HCT116 (cell line): ENCODE measurements at regions not wholly inside any gene's neighbourhood (a gene's known extent, or its start where the extent isn't known, plus 50 kb on each side); places are given as distances from the start of the nearest gene placed in this dataset.

Experiments used
- ATAC-seq: fragments of 200-7000 bp; cut with Tn5 transposase; 2 replicates; pipeline ENCODE4 v1.9.1; 2020; ENCODE audit warnings: mild to moderate bottlenecking, moderate library complexity
- BruUV-seq: library from RNA; stranded (reverse); fragments of 400-500 nt; replicated peaks from 2 replicates; lab custom pipeline; 2021; lab: Mats Ljungman, UMichigan
- CTCF ChIA-PET: fragments of 300-600 bp; sonication (Branson Sonifier 250); formaldehyde crosslinking; loops from one replicate; lab custom pipeline; 2021; ENCODE audit warnings: antibody characterized with exemption; lab: Charles Lee
- POLR2A ChIA-PET: fragments of 300-600, 350-600 bp; sonication (Branson Sonifier 250); formaldehyde crosslinking; loops from one replicate; lab custom pipeline; 2021; ENCODE audit warnings: antibody characterized with exemption; lab: Charles Lee
- RAD21 ChIA-PET, 2 experiments: fragments of 300-600 bp; sonication (Branson Sonifier 250); formaldehyde crosslinking; loops; one replicate each; lab custom pipeline; 2023; ENCODE audit warnings: low total read pairs in 2 of 2; ENCODE audit not compliant: uncharacterized antibody in 2 of 2, unreplicated experiment in 2 of 2, low non-redundant PET in 1 of 2; lab: Charles Lee
- DNase-seq: peaks from one replicate; pipeline ENCODE4 v3.0.0-alpha.2; 2010; ENCODE audit warnings: low read depth, low spot score
- H2AFZ ChIP-seq: fragments of 200-600 bp; shearing (Covaris generic), sonication (generic); 2 replicates; pipeline ENCODE4 v1.6.1; 2017; ENCODE audit warnings: low read depth, mixed run types, mixed read lengths, antibody characterized with exemption, low read length; ENCODE audit not compliant: poor library complexity, severe bottlenecking
- H3K27ac ChIP-seq: 2 replicates; pipeline ENCODE4 v1.5.1; 2012; ENCODE audit warnings: low read depth, low read length
- H3K27me3 ChIP-seq: fragments of 200-600 bp; sonication (generic); 2 replicates; pipeline ENCODE4 v1.6.1; 2016; ENCODE audit warnings: mixed run types, low read length, mixed read lengths; ENCODE audit not compliant: insufficient read depth
- H3K36me3 ChIP-seq, 2 experiments: fragments of 200-500 bp in 1 of 2; fragments of 200-600 bp in 1 of 2; sonication (Bioruptor generic) in 1 of 2; sonication (generic) in 1 of 2; 2 replicates each; pipeline versions ENCODE4 v1.5.1 to v1.6.1; 2014 to 2016; ENCODE audit warnings: low read length in 2 of 2, inconsistent platforms in 1 of 2, mixed read lengths in 1 of 2, mixed run types in 1 of 2; ENCODE audit not compliant: insufficient read depth in 2 of 2, control insufficient read depth in 1 of 2
- H3K4me1 ChIP-seq, 2 experiments: fragments of 200-600 bp in 1 of 2; sonication (generic) in 1 of 2; 2 replicates each; pipeline versions ENCODE4 v1.5.1 to v1.6.1; 2012 to 2017; ENCODE audit warnings: low read length in 2 of 2, inconsistent platforms in 1 of 2, mild to moderate bottlenecking in 1 of 2, mixed read lengths in 1 of 2, mixed run types in 1 of 2, moderate library complexity in 1 of 2; ENCODE audit not compliant: insufficient read depth in 2 of 2, control insufficient read depth in 1 of 2
- H3K4me2 ChIP-seq: fragments of 200-600 bp; sonication (generic); 2 replicates; pipeline ENCODE4 v1.6.1; 2017; ENCODE audit warnings: mixed run types, low read length, mixed read lengths
- H3K4me3 ChIP-seq, 2 experiments: fragments of 200-600 bp in 1 of 2; sonication (generic) in 1 of 2; replicated peaks in 1 of 2; 2 replicates each; pipeline ENCODE4 v1.5.1; 2011 to 2016; ENCODE audit warnings: low read length in 2 of 2, control low read depth in 1 of 2, low read depth in 1 of 2, mild to moderate bottlenecking in 1 of 2, mixed read lengths in 1 of 2, mixed run types in 1 of 2
- H3K79me2 ChIP-seq: fragments of 200-600 bp; sonication (generic); 2 replicates; pipeline ENCODE4 v1.6.1; 2017; ENCODE audit warnings: mild to moderate bottlenecking, mixed run types, low read length, moderate library complexity, mixed read lengths; ENCODE audit not compliant: insufficient read depth
- H3K9ac ChIP-seq: fragments of 200-600 bp; sonication (generic); 2 replicates; pipeline ENCODE4 v1.6.1; 2016; ENCODE audit warnings: low read length, mixed read lengths
- H3K9me2 ChIP-seq: fragments of 200-600 bp; sonication (generic), shearing (Covaris generic); 2 replicates; pipeline ENCODE4 v1.6.1; 2017; ENCODE audit warnings: mixed run types, mild to moderate bottlenecking, moderate library complexity; ENCODE audit not compliant: insufficient read depth
- H3K9me3 ChIP-seq, 2 experiments: fragments of 200-500 bp in 1 of 2; fragments of 200-600 bp in 1 of 2; sonication (Bioruptor generic) in 1 of 2; sonication (generic) in 1 of 2; 2 replicates each; pipeline ENCODE4 v1.6.1; 2014 to 2017; ENCODE audit warnings: low read length in 2 of 2, mixed read lengths in 2 of 2, inconsistent platforms in 1 of 2, low read depth in 1 of 2, mild to moderate bottlenecking in 1 of 2, mixed run types in 1 of 2, moderate library complexity in 1 of 2; ENCODE audit not compliant: control insufficient read depth in 1 of 2, insufficient read depth in 1 of 2
- H4K20me1 ChIP-seq: fragments of 200-600 bp; sonication (generic), shearing (Covaris generic); 2 replicates; pipeline ENCODE4 v1.6.1; 2017; ENCODE audit warnings: mixed run types, mild to moderate bottlenecking, moderate library complexity; ENCODE audit not compliant: insufficient read depth
- EGR1 ChIP-seq: IDR thresholded peaks from 2 replicates; pipeline ENCODE4 v1.6.1; 2012; ENCODE audit warnings: low read depth
- EZH2 ChIP-seq: fragments of 200-600 bp; sonication (generic); IDR thresholded peaks from 2 replicates; pipeline ENCODE4 v1.6.1; 2017; ENCODE audit warnings: antibody characterized with exemption, mixed run types
- JUND ChIP-seq: IDR thresholded peaks from 2 replicates; pipeline ENCODE4 v1.6.1; 2012
- POLR2A ChIP-seq: IDR thresholded peaks from 2 replicates; pipeline ENCODE4 v1.7.0; 2011; ENCODE audit warnings: borderline replicate concordance; ENCODE audit not compliant: insufficient read depth, insufficient read length; ENCODE audit errors: extremely low read depth
- RAD21 ChIP-seq: IDR thresholded peaks from 2 replicates; pipeline ENCODE4 v1.6.1; 2012; ENCODE audit warnings: low read depth, mild to moderate bottlenecking
- SIN3A ChIP-seq: IDR thresholded peaks from 2 replicates; pipeline ENCODE4 v1.6.1; 2012; ENCODE audit warnings: low read depth
- SP1 ChIP-seq: IDR thresholded peaks from 2 replicates; pipeline ENCODE4 v1.6.1; 2012; ENCODE audit warnings: low read depth
- SRF ChIP-seq: IDR thresholded peaks from 2 replicates; pipeline ENCODE4 v1.6.1; 2012; ENCODE audit warnings: low read depth
- ZFX ChIP-seq: fragments of 450-650 bp; IDR thresholded peaks from 2 replicates; pipeline ENCODE4 v1.6.1; 2017
- intact Hi-C: fragments of 100-400 bp; cut with micrococcal nuclease; formaldehyde crosslinking; loops from 2 replicates; pipeline ENCODE4 v1.10.0; 2022
- TF ChIP-seq, protein P1 (sequence below), 3 experiments: fragments of 200-600 bp in 1 of 3; sonication (generic) in 1 of 3; IDR thresholded peaks in 2 of 3; conservative IDR thresholded peaks in 1 of 3; 2 replicates each; pipeline ENCODE4 v1.5.1; 2012 to 2017; ENCODE audit warnings: low read depth in 2 of 3, low read length in 2 of 3, antibody characterized with exemption in 1 of 3, borderline replicate concordance in 1 of 3, control low read depth in 1 of 3, mild to moderate bottlenecking in 1 of 3, mixed read lengths in 1 of 3, mixed run types in 1 of 3, moderate library complexity in 1 of 3; ENCODE audit not compliant: insufficient read depth in 1 of 3
- TF ChIP-seq, protein P2 (sequence below): IDR thresholded peaks from 2 replicates; pipeline ENCODE4 v1.6.1; 2011; ENCODE audit warnings: mild to moderate bottlenecking, low read length, moderate library complexity; ENCODE audit not compliant: insufficient replicate concordance; ENCODE audit errors: extremely low read depth
- TF ChIP-seq, protein P3 (sequence below): IDR thresholded peaks from 2 replicates; pipeline ENCODE4 v1.6.1; 2012

DNA sequence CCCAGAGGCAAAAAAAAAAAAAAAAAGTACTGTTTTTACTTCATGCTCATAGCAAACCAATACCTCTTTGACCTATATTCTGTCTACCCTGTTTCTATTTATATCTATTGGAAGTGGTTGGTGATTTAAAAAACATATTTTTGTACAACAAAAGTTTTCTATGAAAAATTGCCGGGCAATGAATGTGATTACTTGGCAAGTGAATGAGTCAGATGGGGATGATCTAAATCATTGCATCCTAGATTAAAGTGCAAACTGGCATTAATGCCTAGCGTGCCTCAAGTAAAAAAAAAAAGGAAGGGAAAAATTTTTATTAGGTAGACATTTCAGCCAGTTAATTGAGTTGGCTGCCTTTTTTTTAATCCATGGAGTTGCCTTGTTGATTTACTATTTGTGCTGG, 500.6 kb downstream of the KCTD12 start:
- Histone ChIP-seq H2AFZ (no peak overlapping the region), H3K27me3 (no peaks in the 10 kb centered on the region), H3K4me3 (no peak overlapping the region), H3K79me2 (no peaks in the 10 kb centered on the region), H3K36me3 (no peaks in the 10 kb centered on the region), H3K4me2 (no peak overlapping the region), H4K20me1 (no peaks in the 10 kb centered on the region), H3K4me1 (no peaks in the 10 kb centered on the region), H3K9me3 (no peaks in the 10 kb centered on the region), H3K27ac (no peak overlapping the region), H3K9me2 (no peaks in the 10 kb centered on the region), H3K9ac (no peak overlapping the region)
- DNase-seq, result no peak
- ChIA-PET CTCF (no interaction called here), POLR2A (no interaction called here), RAD21 (no interaction called here)
- intact Hi-C loops, result no loop called here
- no TSS peak for BruUV-seq
- TF ChIP-seq RAD21, result no peak
- no peak for TF ChIP-seq EGR1
- no peak for TF ChIP-seq SIN3A
- no peak for TF ChIP-seq ZFX
- TF ChIP-seq, protein P1, sequence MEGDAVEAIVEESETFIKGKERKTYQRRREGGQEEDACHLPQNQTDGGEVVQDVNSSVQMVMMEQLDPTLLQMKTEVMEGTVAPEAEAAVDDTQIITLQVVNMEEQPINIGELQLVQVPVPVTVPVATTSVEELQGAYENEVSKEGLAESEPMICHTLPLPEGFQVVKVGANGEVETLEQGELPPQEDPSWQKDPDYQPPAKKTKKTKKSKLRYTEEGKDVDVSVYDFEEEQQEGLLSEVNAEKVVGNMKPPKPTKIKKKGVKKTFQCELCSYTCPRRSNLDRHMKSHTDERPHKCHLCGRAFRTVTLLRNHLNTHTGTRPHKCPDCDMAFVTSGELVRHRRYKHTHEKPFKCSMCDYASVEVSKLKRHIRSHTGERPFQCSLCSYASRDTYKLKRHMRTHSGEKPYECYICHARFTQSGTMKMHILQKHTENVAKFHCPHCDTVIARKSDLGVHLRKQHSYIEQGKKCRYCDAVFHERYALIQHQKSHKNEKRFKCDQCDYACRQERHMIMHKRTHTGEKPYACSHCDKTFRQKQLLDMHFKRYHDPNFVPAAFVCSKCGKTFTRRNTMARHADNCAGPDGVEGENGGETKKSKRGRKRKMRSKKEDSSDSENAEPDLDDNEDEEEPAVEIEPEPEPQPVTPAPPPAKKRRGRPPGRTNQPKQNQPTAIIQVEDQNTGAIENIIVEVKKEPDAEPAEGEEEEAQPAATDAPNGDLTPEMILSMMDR (IDR thresholded peaks at IDR 0.05 in 2 of 3, conservative IDR thresholded peaks at IDR 0.05 in 1 of 3; ENCODE audit: borderline replicate concordance in 1 of 3, insufficient read depth in 1 of 3, low read depth in 2 of 3, low read length in 2 of 3), result no peak
- no peak for TF ChIP-seq POLR2A
- TF ChIP-seq, protein P2, sequence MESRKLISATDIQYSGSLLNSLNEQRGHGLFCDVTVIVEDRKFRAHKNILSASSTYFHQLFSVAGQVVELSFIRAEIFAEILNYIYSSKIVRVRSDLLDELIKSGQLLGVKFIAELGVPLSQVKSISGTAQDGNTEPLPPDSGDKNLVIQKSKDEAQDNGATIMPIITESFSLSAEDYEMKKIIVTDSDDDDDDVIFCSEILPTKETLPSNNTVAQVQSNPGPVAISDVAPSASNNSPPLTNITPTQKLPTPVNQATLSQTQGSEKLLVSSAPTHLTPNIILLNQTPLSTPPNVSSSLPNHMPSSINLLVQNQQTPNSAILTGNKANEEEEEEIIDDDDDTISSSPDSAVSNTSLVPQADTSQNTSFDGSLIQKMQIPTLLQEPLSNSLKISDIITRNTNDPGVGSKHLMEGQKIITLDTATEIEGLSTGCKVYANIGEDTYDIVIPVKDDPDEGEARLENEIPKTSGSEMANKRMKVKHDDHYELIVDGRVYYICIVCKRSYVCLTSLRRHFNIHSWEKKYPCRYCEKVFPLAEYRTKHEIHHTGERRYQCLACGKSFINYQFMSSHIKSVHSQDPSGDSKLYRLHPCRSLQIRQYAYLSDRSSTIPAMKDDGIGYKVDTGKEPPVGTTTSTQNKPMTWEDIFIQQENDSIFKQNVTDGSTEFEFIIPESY, result no peak
- TF ChIP-seq, protein P3, sequence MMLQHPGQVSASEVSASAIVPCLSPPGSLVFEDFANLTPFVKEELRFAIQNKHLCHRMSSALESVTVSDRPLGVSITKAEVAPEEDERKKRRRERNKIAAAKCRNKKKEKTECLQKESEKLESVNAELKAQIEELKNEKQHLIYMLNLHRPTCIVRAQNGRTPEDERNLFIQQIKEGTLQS, result no peak
- no peak for TF ChIP-seq SRF
- TF ChIP-seq EZH2, result no peak
- no peak for TF ChIP-seq JUND
- TF ChIP-seq SP1, result no peak
- ATAC-seq, result no peak
